HFF-Myc (cell line): ENCODE measurements at regions not wholly inside any gene's neighbourhood (a gene's known extent, or its start where the extent isn't known, plus 50 kb on each side); places are given as distances from the start of the nearest gene placed in this dataset.
"Not testable (repeated sequence)": the region's sequence is repeated elsewhere in the genome, so short reads cannot be mapped to it uniquely, and the experiment has no call there.

ENCODE experiments used
- DNase-seq: peaks from one replicate; pipeline ENCODE4 v3.0.0-alpha.2; 2011; ENCODE audit warnings: low read depth; ENCODE audit errors: extremely low read depth
- H3K4me3 ChIP-seq: replicated peaks from 2 replicates; pipeline ENCODE4 v1.5.1; 2011; ENCODE audit warnings: low read depth, mild to moderate bottlenecking, control low read depth, low read length
- TF ChIP-seq, protein P1 (sequence below): IDR thresholded peaks from 2 replicates; pipeline ENCODE4 v1.5.1; 2012; ENCODE audit warnings: mild to moderate bottlenecking, low read depth, low read length, control low read depth; ENCODE audit errors: missing control alignments

GRCh38 chr12:4193821-4194220 is 79.7 kb upstream of the CCND2 start:
- DNase-seq, result no peak
- H3K4me3 ChIP-seq, result no peak overlapping the region
- TF ChIP-seq, protein P1, sequence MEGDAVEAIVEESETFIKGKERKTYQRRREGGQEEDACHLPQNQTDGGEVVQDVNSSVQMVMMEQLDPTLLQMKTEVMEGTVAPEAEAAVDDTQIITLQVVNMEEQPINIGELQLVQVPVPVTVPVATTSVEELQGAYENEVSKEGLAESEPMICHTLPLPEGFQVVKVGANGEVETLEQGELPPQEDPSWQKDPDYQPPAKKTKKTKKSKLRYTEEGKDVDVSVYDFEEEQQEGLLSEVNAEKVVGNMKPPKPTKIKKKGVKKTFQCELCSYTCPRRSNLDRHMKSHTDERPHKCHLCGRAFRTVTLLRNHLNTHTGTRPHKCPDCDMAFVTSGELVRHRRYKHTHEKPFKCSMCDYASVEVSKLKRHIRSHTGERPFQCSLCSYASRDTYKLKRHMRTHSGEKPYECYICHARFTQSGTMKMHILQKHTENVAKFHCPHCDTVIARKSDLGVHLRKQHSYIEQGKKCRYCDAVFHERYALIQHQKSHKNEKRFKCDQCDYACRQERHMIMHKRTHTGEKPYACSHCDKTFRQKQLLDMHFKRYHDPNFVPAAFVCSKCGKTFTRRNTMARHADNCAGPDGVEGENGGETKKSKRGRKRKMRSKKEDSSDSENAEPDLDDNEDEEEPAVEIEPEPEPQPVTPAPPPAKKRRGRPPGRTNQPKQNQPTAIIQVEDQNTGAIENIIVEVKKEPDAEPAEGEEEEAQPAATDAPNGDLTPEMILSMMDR, result no peak

DNA sequence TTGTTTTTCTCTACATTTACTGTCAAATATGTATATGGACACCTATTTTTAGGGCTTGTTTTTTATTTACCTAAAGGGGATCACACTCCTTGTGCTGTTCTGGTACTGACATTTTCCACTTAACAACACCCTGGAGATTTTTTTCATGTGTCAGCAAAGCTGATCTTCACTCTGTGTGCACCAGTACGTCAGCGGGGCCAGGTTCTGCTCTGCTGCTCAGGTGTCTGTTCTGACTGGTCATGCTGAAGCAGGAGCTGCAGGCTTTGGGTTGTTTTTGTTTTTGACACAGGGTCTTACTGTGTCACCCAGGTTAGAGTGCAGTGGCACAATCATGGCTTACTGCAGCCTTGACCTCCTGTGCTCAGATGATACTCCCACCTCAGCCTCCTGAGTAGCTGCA is 81.9 kb upstream of the CCND2 start:
- TF ChIP-seq, protein P1, result no peak
- DNase-seq, result no peak
- H3K4me3 ChIP-seq, result no peak overlapping the region

GRCh38 chr12:4191149-4191548 is 82.4 kb upstream of the CCND2 start:
- H3K4me3 ChIP-seq, result no peak overlapping the region
- DNase-seq, result no peak
- TF ChIP-seq, protein P1, result no peak

- no peak overlapping the region for H3K4me3 ChIP-seq
- TF ChIP-seq, protein P1, result no peak
- no peak for DNase-seq
Measured at GRCh38 chr12:4190366-4191063, 83.0 kb upstream of the CCND2 start.

GRCh38 chr12:4189721-4190120 is 83.8 kb upstream of the CCND2 start:
- DNase-seq, result no peak
- H3K4me3 ChIP-seq, result no peak overlapping the region
- TF ChIP-seq, protein P1, result no peak

- H3K4me3 ChIP-seq, result no peak overlapping the region
- TF ChIP-seq, protein P1, result no peak
- no peak for DNase-seq
Measured at GRCh38 chr12:4187916-4188315, 85.6 kb upstream of the CCND2 start.

DNA sequence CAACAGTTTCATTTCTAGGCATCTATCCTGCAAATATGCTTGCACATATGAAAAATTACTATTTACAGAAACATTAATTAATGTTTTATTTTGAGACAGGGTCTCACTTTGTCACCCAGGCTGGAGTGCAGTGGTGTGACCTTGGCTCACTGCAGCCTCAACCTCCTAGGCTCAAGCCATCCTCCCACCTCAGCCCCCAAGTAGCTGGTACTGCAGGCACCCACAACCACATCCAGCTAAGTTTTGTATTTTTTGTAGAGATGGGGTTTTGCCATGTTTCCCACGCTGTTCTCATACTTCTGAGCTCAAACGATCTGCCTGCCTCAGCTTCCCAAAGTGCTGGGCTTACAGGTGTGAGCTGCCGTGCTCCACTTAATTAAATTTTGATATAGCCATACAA is 86.2 kb upstream of the CCND2 start:
- DNase-seq, H3K4me3 ChIP-seq: not testable (repeated sequence)
